ENCODE measurements at regions not wholly inside any gene's neighbourhood (a gene's known extent, or its start where the extent isn't known, plus 50 kb on each side); places are given as distances from the start of the nearest gene placed in this dataset.

GRCh38 chr2:147366279-147366678, 478.6 kb upstream of the ACVR2A start:
- no peak overlapping the region for H3K4me3 Mint-ChIP-seq
- no peaks in the 10 kb centered on the region for H3K27me3 Mint-ChIP-seq
- DNase-seq (no peak), ATAC-seq (ENCODE audit: low read depth) (no peak)
- no peaks in the 10 kb centered on the region for H3K36me3 Mint-ChIP-seq (ENCODE audit: low read depth)
- CTCF ChIA-PET, result no interaction called here
- POLR2A ChIA-PET, result no interaction called here
- H3K27ac Mint-ChIP-seq, result no peak overlapping the region
- H3K9me3 Mint-ChIP-seq, result no peaks in the 10 kb centered on the region
- TF ChIP-seq CTCF (IDR thresholded peaks at IDR 0.05), result no peak
- H3K4me1 Mint-ChIP-seq, result peaks cover 7% of the 10 kb centered on the region
- intact Hi-C loops (cut with micrococcal nuclease), result no loop called here

- DNase-seq (no peak), ATAC-seq (ENCODE audit: low read depth) (no peak)
- CTCF ChIA-PET, result no interaction called here
- POLR2A ChIA-PET, result no interaction called here
- H3K27me3 Mint-ChIP-seq, result no peaks in the 10 kb centered on the region
- H3K36me3 Mint-ChIP-seq (ENCODE audit: low read depth), result no peaks in the 10 kb centered on the region
- intact Hi-C loops (cut with micrococcal nuclease), result no loop called here
- TF ChIP-seq CTCF (IDR thresholded peaks at IDR 0.05), result no peak
- H3K9me3 Mint-ChIP-seq, result no peaks in the 10 kb centered on the region
- no peak overlapping the region for H3K4me3 Mint-ChIP-seq
- H3K4me1 Mint-ChIP-seq, result peaks cover 7% of the 10 kb centered on the region
- H3K27ac Mint-ChIP-seq, result no peak overlapping the region
Observed at GRCh38 chr2:147365622-147366021, 479.2 kb upstream of the ACVR2A start.

- H3K27ac Mint-ChIP-seq, result no peak overlapping the region
- no peak overlapping the region for H3K4me3 Mint-ChIP-seq
- no peaks in the 10 kb centered on the region for H3K9me3 Mint-ChIP-seq
- DNase-seq, result no peak
- no peak for TF ChIP-seq CTCF (IDR thresholded peaks at IDR 0.05)
- no peak for ATAC-seq (ENCODE audit: low read depth)
- intact Hi-C loops (cut with micrococcal nuclease), result no loop called here
- POLR2A ChIA-PET, result no interaction called here
- peaks cover 7% of the 10 kb centered on the region for H3K4me1 Mint-ChIP-seq
- H3K27me3 Mint-ChIP-seq, result no peaks in the 10 kb centered on the region
- no peaks in the 10 kb centered on the region for H3K36me3 Mint-ChIP-seq (ENCODE audit: low read depth)
- CTCF ChIA-PET, result no interaction called here
Observed at GRCh38 chr2:147364597-147364996, 480.2 kb upstream of the ACVR2A start.

GRCh38 chr2:147363181-147363580, 481.6 kb upstream of the ACVR2A start:
- Mint-ChIP-seq H3K36me3 (ENCODE audit: low read depth) (no peaks in the 10 kb centered on the region), H3K4me3 (no peak overlapping the region), H3K27me3 (no peaks in the 10 kb centered on the region), H3K9me3 (no peaks in the 10 kb centered on the region), H3K27ac (no peak overlapping the region), H3K4me1 (peaks cover 7% of the 10 kb centered on the region)
- ATAC-seq (ENCODE audit: low read depth) (no peak), DNase-seq (no peak)
- intact Hi-C loops (cut with micrococcal nuclease), result no loop called here
- ChIA-PET POLR2A (no interaction called here), CTCF (no interaction called here)
- no peak for TF ChIP-seq CTCF (IDR thresholded peaks at IDR 0.05)

GRCh38 chr2:147358375-147358774, 486.5 kb upstream of the ACVR2A start:
- no peaks in the 10 kb centered on the region for H3K36me3 Mint-ChIP-seq (ENCODE audit: low read depth)
- DNase-seq (no peak), ATAC-seq (ENCODE audit: low read depth) (no peak)
- no peak for TF ChIP-seq CTCF (IDR thresholded peaks at IDR 0.05)
- intact Hi-C loops (cut with micrococcal nuclease), result no loop called here
- H3K27me3 Mint-ChIP-seq, result peaks cover 4% of the 10 kb centered on the region
- no peak overlapping the region for H3K27ac Mint-ChIP-seq
- H3K9me3 Mint-ChIP-seq, result no peaks in the 10 kb centered on the region
- no peak overlapping the region for H3K4me3 Mint-ChIP-seq
- ChIA-PET CTCF (no interaction called here), POLR2A (no interaction called here)
- H3K4me1 Mint-ChIP-seq, result no peaks in the 10 kb centered on the region
